HG03558 (cell line): ENCODE measurements at regions not wholly inside any gene's neighbourhood (a gene's known extent, or its start where the extent isn't known, plus 50 kb on each side); places are given as distances from the start of the nearest gene placed in this dataset.

Experiments used
- ATAC-seq: cut with Tn5 transposase; IDR thresholded peaks from one replicate; pipeline ENCODE4 v1.9.1; 2021; ENCODE audit warnings: moderate number of reproducible peaks; ENCODE audit not compliant: unreplicated experiment; ENCODE audit errors: extremely low read depth

DNA sequence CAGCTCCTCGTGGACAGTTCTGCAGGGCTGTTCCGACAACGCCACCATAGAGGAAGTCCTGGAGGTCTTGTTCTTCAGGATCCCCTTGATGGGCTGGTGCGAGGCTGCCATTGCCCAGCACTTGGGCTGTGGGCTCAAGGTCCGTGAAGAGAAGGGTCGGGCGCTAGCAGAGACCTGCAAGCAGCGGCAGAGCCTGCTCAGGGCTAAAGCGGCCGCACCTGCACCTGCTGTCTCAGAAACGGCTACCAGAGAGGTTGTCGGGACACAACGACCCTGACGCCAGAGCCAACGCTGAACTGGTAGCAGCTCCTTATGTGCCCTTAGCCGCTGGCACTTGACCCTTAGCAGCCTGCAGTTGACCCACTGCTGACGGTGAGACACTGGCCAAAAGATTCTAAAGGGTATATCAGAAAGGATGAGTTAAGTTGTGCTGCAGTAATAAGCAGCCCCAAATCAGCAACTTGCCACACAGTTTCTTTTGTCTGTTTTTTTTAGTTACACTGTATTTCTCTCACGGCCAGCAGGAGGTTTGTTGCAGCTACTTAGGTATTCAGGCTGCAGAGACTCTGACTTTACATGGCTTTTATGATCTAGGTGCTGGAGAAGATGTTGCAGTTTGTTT lies 55.5 kb upstream of the ST6GAL2 start:
- ATAC-seq: no peak

- no peak for ATAC-seq
These were observed 57.7 kb upstream of the ST6GAL2 start for GRCh38 chr2:106943468-106944200.

GRCh38 chr2:106944215-106944614 lies 58.2 kb upstream of the ST6GAL2 start:
- ATAC-seq: no peak

- ATAC-seq: no peak
These were observed 62.6 kb upstream of the ST6GAL2 start for GRCh38 chr2:106948540-106948939.

DNA sequence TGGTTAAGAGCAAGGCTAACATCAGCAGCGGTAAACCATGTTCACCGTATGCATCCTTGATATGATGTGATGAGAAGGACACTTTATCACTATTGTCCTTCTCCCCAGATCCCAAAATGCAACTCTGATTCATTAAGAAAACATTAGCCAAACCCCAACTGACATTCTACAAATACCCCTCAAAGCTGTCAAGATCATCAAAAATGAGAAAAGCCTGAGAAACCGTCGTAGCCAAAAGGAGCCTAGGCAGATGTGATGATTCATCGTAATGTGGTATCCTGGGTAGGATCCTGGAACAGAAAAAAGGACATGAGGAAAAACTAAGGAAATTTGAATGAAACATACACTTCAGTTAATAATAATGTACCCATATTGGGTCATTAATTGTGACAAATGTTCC lies 67.3 kb upstream of the ST6GAL2 start:
- ATAC-seq: no peak

DNA sequence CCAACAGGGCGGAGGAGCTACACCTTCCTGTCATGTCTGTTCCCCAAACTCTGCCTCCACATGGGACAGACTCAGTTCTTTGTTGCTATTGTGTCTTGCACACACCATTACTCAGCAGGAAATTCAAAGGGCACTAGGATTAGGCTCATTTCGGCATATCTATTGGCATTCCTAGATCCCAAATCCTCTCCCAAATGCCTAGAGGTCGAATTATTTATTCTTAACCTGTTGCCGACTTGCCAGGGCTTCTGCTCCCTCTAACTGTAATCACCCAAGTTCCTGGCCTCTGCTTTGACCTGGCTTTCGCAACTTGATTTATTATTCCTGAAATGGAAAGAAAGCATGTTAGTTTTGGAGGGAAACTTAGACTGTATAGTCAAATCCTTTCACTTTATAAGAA lies 67.8 kb upstream of the ST6GAL2 start:
- no peak for ATAC-seq

DNA sequence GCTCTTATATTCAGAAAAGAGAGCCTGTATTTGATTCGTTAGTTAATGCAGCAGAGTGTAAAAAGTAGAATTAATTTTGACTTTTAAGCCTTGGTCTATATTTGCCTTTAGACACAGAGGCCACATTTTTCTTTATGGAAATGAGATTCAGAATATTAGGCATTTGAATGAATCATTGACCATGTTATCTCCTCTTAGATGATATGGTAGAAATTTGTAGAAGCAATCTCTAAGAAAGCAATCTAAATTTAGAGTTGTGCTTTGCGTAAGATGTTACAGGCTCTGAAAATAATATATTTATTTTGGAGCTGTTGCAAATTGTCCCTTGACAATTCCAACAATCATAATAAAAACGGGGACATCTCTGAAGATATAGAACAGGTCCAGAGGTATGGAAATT lies 68.3 kb upstream of the ST6GAL2 start:
- ATAC-seq: no peak

DNA sequence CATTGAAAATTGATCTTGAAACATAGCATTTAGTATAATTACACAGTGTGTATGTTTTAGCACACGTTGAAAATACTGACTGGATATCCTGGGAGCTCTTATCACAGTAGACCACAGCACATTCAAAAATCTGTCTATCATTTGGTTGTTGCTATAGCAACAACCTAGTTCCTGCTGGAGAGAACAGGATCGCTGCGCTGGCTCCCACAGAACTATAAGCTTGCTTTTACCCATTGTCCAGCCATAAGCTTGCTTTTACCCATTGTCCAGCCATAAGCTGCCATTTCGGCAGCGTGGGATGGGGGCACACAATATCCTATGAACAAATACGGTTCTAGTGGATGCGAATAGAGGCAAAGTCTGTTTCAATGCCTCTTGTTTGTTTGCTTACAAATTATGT lies 70.4 kb upstream of the ST6GAL2 start:
- ATAC-seq: no peak

DNA sequence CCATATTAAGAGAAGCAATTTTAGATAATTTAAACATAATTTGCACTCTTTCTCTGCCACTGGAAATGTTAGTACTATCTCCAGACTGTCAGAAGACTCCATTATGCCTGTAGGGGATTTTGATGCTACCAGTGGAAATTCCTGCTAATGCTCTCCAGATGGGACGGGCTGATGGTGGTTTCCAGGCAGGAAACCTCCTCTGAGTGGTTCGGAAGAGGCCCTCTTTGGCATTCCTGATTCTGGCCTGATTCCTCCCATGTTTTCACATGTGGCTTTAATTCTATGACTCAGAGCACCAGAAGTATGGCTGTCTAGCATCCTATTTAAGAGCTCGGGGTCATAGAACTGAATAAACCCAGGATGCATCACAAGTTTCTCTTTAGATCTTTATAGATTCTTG lies 70.9 kb upstream of the ST6GAL2 start:
- no peak for ATAC-seq

DNA sequence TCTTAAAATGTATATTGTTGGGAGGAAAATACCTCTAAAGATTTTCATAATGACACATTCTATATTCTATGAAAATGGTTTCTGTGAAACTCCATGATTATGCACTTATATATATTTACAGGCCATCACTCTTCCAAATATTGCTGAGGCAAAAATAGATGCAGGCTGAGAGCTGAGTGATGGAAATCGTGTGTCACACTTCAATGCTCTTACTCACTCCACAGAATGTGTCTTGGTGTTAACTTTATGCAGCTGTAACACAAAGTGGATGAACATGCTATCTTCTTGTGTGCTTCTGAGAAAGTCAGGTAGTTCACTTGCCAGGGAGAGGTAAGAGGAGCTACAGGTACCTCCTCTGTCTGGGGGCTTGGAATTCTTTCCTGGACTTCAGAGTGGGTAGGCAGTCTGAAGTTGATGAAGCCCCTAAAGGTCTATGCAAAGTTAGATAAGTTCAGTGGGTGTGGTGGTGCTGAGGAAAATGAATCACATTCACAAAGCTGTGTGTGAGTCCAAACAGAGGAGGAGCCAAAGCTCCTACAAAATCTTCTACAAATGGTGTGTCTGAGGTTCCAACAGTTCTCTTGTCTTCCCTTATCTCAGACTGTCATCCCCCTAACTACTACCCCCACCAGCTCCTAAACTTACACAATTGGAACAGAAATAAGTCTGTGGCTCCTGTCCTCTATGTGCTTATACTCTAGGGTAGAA lies 74.2 kb upstream of the ST6GAL2 start:
- no peak for ATAC-seq

GRCh38 chr2:106960683-106961161 lies 74.8 kb upstream of the ST6GAL2 start:
- no peak for ATAC-seq

DNA sequence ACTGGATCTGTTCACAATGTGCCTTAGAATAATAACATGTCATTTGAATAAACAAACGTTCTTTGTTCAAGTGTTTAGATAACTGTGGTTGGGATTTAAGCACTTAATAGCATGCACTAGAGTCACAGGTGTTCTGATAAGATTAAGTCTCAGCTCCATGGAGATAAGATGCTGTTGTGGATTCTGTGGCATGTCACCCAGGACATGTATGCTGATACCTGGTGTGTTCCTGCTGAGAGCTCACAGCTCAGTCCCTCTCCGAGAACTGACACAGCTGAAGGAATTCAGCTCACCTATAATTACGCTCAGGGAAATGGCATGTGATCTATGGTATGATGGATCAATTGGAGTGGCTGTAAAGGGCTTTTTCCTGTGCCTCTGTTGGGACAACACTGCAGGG lies 75.4 kb upstream of the ST6GAL2 start:
- no peak for ATAC-seq

GRCh38 chr2:106963156-106963555 lies 77.2 kb upstream of the ST6GAL2 start:
- ATAC-seq: no peak

- no peak for ATAC-seq
These were observed 77.9 kb upstream of the ST6GAL2 start for GRCh38 chr2:106963893-106964292.

- no peak for ATAC-seq
These were observed 79.6 kb upstream of the ST6GAL2 start for GRCh38 chr2:106965611-106966010.

- no peak for ATAC-seq
These were observed 83.8 kb upstream of the ST6GAL2 start for GRCh38 chr2:106969777-106970176.

DNA sequence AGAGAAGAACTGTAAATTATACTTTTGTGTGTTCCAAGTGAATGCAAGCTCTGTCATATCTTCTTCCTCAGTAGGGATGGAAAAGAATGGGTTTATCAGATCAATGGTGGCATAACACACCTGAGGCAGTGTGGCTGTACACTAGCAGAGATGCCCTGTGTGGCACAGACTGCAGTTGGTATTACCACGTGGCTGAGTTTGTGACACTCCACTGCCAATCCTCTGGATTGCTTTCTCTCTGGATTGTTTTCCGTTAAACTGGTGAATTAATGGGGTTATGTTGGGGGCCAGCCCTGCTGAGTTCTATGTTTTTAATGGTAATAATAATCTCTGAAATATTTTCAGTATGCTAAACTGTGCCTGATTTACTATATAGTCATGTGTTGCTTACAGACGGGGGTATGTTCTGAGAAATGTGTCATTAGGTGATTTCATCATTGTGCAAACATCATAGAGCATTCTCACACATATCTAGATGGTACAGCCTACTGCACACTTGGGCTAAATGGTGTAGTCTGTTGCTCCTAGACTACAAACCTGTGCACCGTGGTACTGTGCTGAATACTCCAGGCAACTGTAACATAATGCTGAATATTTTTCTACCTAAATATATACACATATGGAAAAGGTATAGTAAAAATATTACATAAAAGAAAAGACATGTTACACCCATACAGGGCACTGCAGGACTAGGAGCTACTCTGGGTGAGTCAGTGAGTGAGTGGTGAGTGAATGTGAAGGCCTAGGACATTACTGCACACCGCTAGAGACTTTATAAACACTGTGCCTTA lies 84.7 kb upstream of the ST6GAL2 start:
- ATAC-seq: no peak

DNA sequence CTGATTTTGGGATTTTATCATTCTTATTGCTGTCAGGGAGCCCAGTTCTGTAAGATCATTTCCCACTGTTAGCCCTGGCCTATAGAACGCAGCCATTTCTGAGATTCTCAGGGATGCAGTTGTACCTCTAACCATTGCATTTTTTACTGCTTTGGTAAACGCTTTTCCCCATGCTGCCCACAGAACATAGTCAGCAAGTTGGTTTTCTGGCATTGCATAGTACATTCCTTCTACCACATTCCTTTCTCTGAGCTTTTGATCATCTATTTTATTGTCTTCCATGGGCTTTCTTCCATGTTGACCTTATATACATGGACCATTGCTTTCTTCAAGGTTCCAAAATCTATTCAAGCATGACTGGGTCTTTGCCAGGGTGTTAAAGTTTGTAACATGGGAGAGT lies 86.8 kb upstream of the ST6GAL2 start:
- no peak for ATAC-seq

GRCh38 chr2:106974891-106975290 lies 88.9 kb upstream of the ST6GAL2 start:
- ATAC-seq: no peak

- no peak for ATAC-seq
These were observed 89.7 kb upstream of the ST6GAL2 start for GRCh38 chr2:106975641-106976040.

DNA sequence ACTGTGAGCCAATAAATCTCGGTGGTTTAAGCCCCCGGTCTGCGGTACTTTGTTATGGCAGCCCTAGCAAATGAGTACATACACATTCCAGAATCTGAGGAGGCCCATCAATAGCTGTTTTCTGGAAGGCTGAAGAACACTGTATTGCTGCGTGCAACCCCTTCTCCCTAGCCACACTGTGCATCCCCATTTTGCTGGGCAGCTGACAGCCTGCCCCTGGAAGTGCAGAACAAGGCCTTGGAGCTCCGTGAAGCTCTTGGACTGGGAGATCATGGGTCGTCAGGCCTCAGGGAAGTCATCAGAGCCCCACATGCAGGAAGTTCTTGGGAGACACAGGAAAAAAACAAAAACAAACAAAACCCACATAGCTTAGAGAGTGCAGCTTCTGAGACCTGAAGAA lies 90.6 kb upstream of the ST6GAL2 start:
- ATAC-seq: no peak
